Glomerular visceral epithelial cell (primary cell): ENCODE measurements at regions not wholly inside any gene's neighbourhood (a gene's known extent, or its start where the extent isn't known, plus 50 kb on each side); places are given as distances from the start of the nearest gene placed in this dataset.

Source experiments
- DNase-seq: peaks from one replicate; pipeline ENCODE4 v3.0.0-alpha.2; 2016; ENCODE audit errors: extremely low spot score

DNA sequence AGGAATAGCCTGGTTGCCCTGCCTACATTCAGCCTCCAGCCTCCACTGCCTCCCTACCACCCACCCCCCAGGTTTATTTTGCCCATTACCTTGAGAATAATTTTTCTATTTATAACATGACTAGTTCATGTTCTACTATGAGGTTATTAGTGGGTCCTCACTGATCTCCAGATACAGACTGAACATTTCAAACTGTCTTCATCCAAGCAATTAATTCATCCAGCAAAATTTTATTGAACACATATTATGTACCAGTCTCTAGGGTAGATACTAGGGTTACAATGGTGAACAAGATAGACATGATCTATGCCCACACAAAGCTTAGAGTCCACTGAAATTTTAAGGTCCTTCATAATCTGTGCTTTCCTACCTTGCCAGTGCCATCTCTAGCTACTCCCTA is 51.6 kb upstream of the FHIP2A start:
- no peak for DNase-seq

DNA sequence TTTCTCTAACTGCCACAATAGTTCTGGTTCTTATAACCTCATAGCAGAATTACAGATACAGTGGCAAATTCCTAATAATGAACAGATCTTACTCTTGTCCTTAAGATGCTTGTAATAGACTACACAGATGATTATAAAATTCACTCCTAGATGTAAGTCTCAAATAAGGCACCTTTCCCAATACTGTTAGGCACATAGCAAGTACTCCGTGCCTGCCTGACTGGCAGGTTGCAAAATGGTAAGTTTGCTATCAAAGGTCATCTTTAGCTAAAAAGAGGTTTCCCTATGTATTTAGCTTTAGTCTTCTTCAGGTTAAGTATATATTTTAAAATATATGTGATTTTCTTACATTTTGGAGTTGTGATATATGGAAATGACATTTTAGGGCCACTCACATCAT is 50.4 kb upstream of the FHIP2A start:
- no peak for DNase-seq

DNA sequence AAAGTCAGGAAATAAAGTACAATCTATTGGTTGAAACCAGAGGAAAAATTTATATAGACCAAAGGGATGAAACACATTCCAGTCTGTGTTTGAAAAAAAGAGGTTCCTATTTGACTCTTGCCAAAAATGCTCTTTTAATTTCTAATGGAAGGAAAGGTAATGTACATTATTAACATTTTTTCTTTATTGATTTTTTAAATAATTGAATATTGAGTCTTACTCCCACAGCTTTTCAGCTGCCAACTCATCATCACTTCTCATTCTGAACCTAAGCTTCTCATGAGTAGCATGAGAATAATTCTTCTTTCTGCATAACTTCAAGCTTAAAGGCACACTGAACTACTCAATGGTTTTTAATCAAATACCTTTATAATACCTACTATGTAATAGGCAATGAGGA is 49.8 kb upstream of the FHIP2A start:
- DNase-seq, result no peak
